ENCODE measurements at regions not wholly inside any gene's neighbourhood (a gene's known extent, or its start where the extent isn't known, plus 50 kb on each side); places are given as distances from the start of the nearest gene placed in this dataset.

- DNase-seq (ENCODE audit: low read depth): no peak
- no peak overlapping the region for H3K4me3 ChIP-seq (ENCODE audit: low read depth, low read length)
- TF ChIP-seq CTCF (IDR thresholded peaks at IDR 0.05; ENCODE audit: low read depth, low read length, missing control alignments): no peak
Measured at GRCh38 chr2:185127412-185127811, 529.1 kb downstream of the ZNF804A start.

GRCh38 chr2:185128346-185128745, 530.0 kb downstream of the ZNF804A start:
- H3K4me3 ChIP-seq (ENCODE audit: low read depth, low read length): no peak overlapping the region
- no peak for DNase-seq (ENCODE audit: low read depth)
- no peak for TF ChIP-seq CTCF (IDR thresholded peaks at IDR 0.05; ENCODE audit: low read depth, low read length, missing control alignments)

GRCh38 chr2:185128996-185129395, 530.7 kb downstream of the ZNF804A start:
- no peak for TF ChIP-seq CTCF (IDR thresholded peaks at IDR 0.05; ENCODE audit: low read depth, low read length, missing control alignments)
- no peak overlapping the region for H3K4me3 ChIP-seq (ENCODE audit: low read depth, low read length)
- no peak for DNase-seq (ENCODE audit: low read depth)

- no peak overlapping the region for H3K4me3 ChIP-seq (ENCODE audit: low read depth, low read length)
- DNase-seq (ENCODE audit: low read depth): no peak
- no peak for TF ChIP-seq CTCF (IDR thresholded peaks at IDR 0.05; ENCODE audit: low read depth, low read length, missing control alignments)
Measured at GRCh38 chr2:185130685-185131084, 532.4 kb downstream of the ZNF804A start.

GRCh38 chr2:185132501-185133041, 534.2 kb downstream of the ZNF804A start:
- no peak for TF ChIP-seq CTCF (IDR thresholded peaks at IDR 0.05; ENCODE audit: low read depth, low read length, missing control alignments)
- no peak overlapping the region for H3K4me3 ChIP-seq (ENCODE audit: low read depth, low read length)
- DNase-seq (ENCODE audit: low read depth): no peak

- no peak for DNase-seq (ENCODE audit: low read depth)
- no peak for TF ChIP-seq CTCF (IDR thresholded peaks at IDR 0.05; ENCODE audit: low read depth, low read length, missing control alignments)
- no peak overlapping the region for H3K4me3 ChIP-seq (ENCODE audit: low read depth, low read length)
Measured at GRCh38 chr2:185137700-185138099, 539.4 kb downstream of the ZNF804A start.

GRCh38 chr2:185142677-185143076, 544.3 kb downstream of the ZNF804A start:
- no peak for TF ChIP-seq CTCF (IDR thresholded peaks at IDR 0.05; ENCODE audit: low read depth, low read length, missing control alignments)
- H3K4me3 ChIP-seq (ENCODE audit: low read depth, low read length): no peak overlapping the region
- no peak for DNase-seq (ENCODE audit: low read depth)
